ENCODE measurements at regions not wholly inside any gene's neighbourhood (a gene's known extent, or its start where the extent isn't known, plus 50 kb on each side); places are given as distances from the start of the nearest gene placed in this dataset.
"Not testable (repeated sequence)": the region's sequence is repeated elsewhere in the genome, so short reads cannot be mapped to it uniquely, and the experiment has no call there.

GRCh38 chr15:22257047-22258008 is 177.0 kb downstream of the OR4M2 start:
- FAIRE-seq = no peak

DNA sequence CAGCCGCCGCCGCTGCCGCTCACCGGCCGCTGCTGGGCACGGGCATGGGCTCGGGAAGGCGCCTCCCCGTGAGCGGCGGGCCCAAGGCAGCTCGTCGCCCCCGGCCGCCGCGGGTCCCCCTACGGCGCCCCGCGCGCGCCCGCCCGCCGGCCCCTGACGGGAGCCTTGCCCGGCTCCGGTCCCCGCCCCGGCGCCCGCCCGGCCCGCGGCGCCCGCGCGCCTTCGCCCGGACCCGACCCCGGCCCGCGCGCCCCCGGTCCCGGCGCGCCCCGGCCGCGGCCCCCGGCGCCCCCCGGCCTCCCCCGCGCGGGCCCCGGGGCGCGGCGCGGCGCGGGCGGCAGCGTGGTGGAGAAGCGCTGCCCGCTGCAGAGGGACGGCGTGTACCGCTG is 177.7 kb downstream of the OR4M2 start:
- DNase-seq (ENCODE audit: low spot score in 2 of 2) = no peak
- no peak for FAIRE-seq

More at GRCh38 chr15:22257047-22258008, 177.0 kb downstream of the OR4M2 start:
- no peak for DNase-seq (ENCODE audit: low spot score in 2 of 2)

DNA sequence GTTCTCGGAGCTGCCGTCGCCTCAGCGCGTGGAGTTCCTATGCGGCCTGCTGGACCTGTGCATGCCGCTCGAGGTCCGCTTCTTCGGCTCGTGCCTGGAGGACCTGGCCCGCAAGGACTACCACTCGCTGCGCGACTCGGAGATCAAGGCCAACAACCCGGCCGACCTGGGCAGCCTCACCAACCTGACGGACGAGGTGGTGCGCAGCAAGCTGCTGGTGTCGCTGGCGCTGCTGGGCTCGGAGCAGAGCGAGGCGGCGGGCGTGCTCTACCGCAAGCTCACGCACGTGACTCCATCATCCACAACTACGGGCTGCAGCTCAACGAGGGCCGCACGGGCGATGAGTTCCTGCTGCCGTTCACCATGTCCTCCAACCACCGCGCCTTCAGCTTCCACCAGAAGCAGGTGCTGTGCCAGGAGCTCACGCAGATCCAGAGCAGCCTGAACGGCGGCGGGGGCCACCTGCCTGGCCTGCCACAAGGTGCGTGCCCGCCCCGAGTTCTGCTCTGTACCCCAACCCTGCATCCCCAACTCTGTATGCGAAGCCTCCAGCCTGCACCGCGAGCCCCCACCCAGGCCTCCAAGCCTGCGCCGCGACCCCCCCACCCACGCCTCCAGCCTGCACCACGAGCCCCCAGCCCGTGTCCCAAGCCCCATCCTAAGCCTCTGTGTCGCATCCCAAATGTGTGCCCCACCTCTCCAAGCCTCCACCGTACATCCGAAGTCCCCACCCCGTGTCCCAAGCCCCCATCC is 178.2 kb downstream of the OR4M2 start:
- DNase-seq (ENCODE audit: low spot score in 2 of 2) = no peak
- no peak for FAIRE-seq

DNA sequence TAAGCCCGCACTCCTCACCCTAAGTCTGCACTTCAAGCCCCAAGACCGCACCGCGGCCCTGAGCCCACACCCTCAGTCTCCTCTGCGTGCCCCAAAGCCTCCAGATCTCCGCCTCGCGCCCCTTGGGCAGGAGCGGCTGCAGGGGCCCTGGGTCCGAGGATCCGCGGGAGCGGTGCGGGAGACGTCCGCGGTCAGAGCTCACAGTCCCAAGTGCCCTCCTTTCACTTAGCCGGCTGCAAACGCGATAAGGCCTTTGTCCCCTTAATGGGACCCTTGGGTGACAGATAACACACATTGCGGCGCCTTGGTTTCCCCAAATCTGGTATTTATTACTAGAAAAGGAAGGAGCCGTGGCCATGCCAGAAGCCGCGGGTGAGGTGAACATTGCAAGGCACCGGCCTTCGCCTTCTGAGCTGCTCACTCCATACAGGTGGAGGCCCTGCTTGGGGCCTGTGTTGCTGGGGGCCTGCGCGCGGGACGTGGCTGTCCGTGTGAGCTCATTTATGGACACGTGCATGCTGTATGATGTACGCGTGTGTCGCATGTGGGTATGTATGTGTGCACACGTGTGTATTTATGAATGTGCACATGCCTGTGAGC is 178.9 kb downstream of the OR4M2 start:
- FAIRE-seq; DNase-seq (ENCODE audit: low spot score in 2 of 2): not testable (repeated sequence)

- DNase-seq (ENCODE audit: low spot score in 2 of 2) (no peak), FAIRE-seq (no peak)
Measured at GRCh38 chr15:22259881-22260421, 179.6 kb downstream of the OR4M2 start.

GRCh38 chr15:22262613-22263020 is 182.3 kb downstream of the OR4M2 start:
- no peak for DNase-seq (ENCODE audit: low spot score in 2 of 2)
- FAIRE-seq = no peak

- FAIRE-seq = no peak
- DNase-seq (ENCODE audit: low spot score in 2 of 2) = no peak
Measured at GRCh38 chr15:22263738-22264137, 183.4 kb downstream of the OR4M2 start.

DNA sequence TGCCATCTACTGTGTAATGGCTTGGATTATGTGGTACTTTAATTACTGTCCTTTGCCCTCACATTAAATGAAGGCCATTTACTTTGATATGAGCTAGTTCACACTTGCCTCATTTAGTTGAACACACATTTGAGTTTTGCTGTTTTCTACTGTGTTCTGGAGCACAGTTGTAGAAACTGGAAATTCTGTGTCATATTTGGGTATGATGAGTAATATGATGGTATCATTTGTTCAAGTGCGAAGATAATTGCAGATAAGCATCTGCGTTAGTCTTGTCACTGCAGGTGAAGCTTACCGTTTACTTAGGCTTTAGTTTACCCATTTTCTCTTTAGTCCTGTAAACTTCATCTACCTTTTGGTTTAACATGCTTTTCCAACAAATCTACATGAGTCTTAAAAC is 183.9 kb downstream of the OR4M2 start:
- not testable (repeated sequence) for DNase-seq (ENCODE audit: low spot score in 2 of 2); FAIRE-seq

- FAIRE-seq (no peak), DNase-seq (ENCODE audit: low spot score in 2 of 2) (no peak)
Measured at GRCh38 chr15:22265056-22265945, 185.0 kb downstream of the OR4M2 start.

GRCh38 chr15:22265970-22266369 is 185.6 kb downstream of the OR4M2 start:
- no peak for DNase-seq (ENCODE audit: low spot score in 2 of 2)
- no peak for FAIRE-seq

- FAIRE-seq (no peak), DNase-seq (ENCODE audit: low spot score in 2 of 2) (no peak)
Measured at GRCh38 chr15:22267761-22268160, 187.4 kb downstream of the OR4M2 start.

DNA sequence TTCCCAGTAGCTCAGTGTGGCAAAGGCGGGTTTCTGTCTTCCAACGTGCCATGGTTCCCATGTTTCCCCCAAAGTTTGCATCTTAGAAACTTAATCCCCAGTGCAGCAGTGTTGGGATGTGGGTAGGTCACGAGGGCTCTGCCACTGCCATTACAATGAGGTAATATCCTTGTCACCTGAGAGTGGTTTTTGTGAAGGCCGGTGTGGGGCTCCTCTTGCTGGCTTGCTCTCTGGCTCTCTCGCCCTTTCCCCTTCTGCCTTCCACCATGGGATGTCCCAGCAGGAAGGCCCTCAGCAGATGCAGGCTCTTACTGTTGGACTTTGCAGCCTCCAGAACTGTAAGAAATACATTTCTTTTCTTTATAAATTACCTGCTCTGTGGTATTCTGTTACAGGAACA is 187.9 kb downstream of the OR4M2 start:
- not testable (repeated sequence) for DNase-seq (ENCODE audit: low spot score in 2 of 2); FAIRE-seq

DNA sequence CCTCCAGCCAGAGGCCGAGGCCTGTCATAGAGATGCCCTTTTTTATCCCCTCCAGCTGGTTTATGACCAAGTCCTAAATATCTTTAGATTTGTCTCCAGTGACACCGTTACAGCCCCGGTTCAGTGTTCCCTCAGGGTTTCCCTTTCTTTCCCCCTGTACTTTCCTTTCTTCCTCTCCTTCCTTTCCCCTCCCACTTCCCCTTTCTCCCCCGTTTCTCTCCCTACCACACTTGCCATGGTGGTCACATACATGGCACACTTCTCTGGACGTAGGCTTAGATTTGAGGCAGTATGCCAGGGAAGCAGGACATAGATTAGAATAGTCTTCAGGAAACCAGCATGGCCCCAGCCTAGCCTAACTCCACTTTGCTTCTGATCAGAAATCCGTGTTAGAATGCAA is 188.3 kb downstream of the OR4M2 start:
- DNase-seq (ENCODE audit: low spot score in 2 of 2); FAIRE-seq: not testable (repeated sequence)

GRCh38 chr15:22272286-22273160 is 186.2 kb upstream of the GOLGA6L22 start:
- FAIRE-seq; DNase-seq (ENCODE audit: low spot score in 2 of 2): not testable (repeated sequence)

DNA sequence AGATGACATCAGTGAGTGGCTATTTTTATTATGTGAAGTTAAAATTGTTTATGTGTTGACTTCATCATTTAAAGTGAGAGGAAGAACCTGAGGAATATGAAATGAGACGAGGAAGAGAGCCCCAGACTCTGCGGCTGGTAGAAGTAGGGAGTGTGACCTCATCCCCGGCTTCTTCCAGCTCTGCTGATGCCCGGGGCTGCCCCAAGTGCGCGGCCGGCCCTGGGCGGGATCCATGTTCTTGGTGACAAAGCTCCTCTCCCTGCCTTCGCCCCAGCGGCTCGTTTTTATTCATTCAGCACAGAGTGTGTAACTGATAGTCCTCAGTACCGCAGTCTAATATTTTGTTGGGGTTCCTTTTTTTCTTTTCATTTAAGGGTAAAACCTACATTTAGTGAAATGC is 185.5 kb upstream of the GOLGA6L22 start:
- not testable (repeated sequence) for DNase-seq (ENCODE audit: low spot score in 2 of 2); FAIRE-seq

DNA sequence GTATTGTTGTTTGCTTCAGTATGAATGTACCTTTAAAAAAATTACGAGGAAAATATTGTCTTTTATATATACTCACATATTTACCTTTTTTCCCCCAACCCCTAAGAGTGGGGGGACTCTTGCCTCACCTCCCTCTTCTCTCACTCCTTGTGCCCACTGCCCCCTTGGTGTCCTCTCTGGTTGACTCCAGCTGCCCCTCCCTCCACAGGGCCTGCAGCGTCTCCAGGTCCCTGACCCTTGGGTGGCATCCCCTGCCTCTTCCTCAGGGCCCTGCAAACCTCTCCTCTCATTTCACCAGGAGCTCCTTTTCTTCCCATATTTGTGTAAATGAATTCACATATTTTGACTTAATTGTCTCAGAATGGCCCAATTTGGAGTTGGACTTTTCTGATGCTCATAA is 184.3 kb upstream of the GOLGA6L22 start:
- not testable (repeated sequence) for FAIRE-seq; DNase-seq (ENCODE audit: low spot score in 2 of 2)

- not testable (repeated sequence) for FAIRE-seq; DNase-seq (ENCODE audit: low spot score in 2 of 2)
Measured at GRCh38 chr15:22280770-22281169, 177.9 kb upstream of the GOLGA6L22 start.

DNA sequence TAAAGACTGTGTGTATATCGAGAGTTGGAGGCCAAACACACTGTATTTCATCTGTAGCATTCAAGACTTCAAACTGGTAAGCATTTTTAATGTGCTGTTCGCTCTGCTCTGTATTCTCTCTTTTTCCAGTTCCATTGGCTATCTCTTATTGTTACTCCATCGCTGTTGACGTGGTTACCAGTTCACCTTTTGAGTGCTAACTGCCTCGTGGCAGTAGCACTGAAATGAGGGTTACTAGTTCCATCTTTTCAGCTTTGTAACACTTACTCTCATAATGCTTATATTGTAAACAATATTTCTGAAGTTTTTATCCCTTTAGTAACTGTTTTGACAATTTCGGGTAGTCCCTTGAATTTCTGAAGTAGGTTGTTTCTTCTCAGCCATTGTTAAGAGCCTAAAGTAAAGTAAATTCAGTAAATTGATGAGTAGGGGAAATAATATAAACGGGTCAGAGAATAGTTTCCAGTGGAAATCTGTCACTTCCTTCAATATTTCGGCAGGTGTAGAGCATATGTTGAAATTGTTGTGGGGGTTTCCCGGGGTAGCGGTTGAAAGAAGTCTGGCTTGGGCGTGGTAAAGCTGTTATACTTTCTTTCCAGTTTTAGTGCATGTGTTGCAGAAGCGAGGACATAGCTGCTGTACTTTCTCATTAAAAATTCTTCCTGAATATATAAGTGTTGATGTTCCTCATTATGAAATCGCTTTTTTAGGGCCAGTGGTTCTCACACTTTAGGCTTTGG is 175.7 kb upstream of the GOLGA6L22 start:
- not testable (repeated sequence) for FAIRE-seq; DNase-seq (ENCODE audit: low spot score in 2 of 2)

All from frontal cortex (tissue), 3 donors.